ENCODE measurements at regions not wholly inside any gene's neighbourhood (a gene's known extent, or its start where the extent isn't known, plus 50 kb on each side); places are given as distances from the start of the nearest gene placed in this dataset.

DNA sequence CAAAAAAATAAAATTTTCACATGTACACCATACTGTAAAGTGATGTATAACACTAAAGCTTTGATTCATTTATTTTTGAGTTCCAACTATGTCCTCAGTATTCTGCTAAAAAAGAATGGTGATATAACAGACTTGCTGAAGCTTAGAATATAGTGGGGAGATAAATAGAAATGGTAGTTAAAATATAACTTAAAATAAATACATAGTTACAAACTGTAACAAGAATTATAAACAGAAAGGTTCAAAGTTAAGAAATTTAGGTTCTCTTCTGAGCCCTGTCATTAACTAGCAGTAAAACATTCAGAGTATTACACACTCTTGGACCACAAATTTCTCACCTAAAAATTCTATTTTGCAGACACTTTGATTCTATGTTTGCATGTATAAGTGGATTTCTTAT, 392.1 kb downstream of the ANXA1 start:
- no peaks in the 10 kb centered on the region for H3F3A ChIP-seq (ENCODE audit: low read depth)
- H4K20me1 ChIP-seq (ENCODE audit: insufficient read depth, low read length, poor library complexity, severe bottlenecking): no peaks in the 10 kb centered on the region
- H3K36me3 ChIP-seq (ENCODE audit: insufficient read depth, low read length): no peaks in the 10 kb centered on the region
- no peak for TF ChIP-seq CTCF (conservative IDR thresholded peaks at IDR 0.05; ENCODE audit: low read length)
- no peaks in the 10 kb centered on the region for H3K9me2 ChIP-seq (replicated peaks; ENCODE audit: low read depth, low read length)
- no peak overlapping the region for H3K4me3 ChIP-seq (ENCODE audit: low read length, poor library complexity, severe bottlenecking)
- no peaks in the 10 kb centered on the region for H3K27me3 ChIP-seq (ENCODE audit: insufficient read depth, low read length, poor library complexity, severe bottlenecking)
- no peak overlapping the region for H3K4me2 ChIP-seq (ENCODE audit: low read depth, low read length, poor library complexity, severe bottlenecking)
- H3K4me1 ChIP-seq (ENCODE audit: insufficient read depth, low read length, poor library complexity, severe bottlenecking): no peaks in the 10 kb centered on the region
- H3K9ac ChIP-seq (ENCODE audit: low read depth, low read length, poor library complexity, severe bottlenecking): no peak overlapping the region
- no peaks in the 10 kb centered on the region for H3K9me3 ChIP-seq (ENCODE audit: insufficient read depth, low read depth, low read length)
- H3K79me2 ChIP-seq (ENCODE audit: insufficient read depth, low read length): no peaks in the 10 kb centered on the region
- H2AFZ ChIP-seq (ENCODE audit: low read length): no peak overlapping the region

GRCh38 chr9:73548201-73548600, 396.5 kb downstream of the ANXA1 start:
- no peak overlapping the region for H2AFZ ChIP-seq (ENCODE audit: low read length)
- H3K27me3 ChIP-seq (ENCODE audit: insufficient read depth, low read length, poor library complexity, severe bottlenecking): no peaks in the 10 kb centered on the region
- H4K20me1 ChIP-seq (ENCODE audit: insufficient read depth, low read length, poor library complexity, severe bottlenecking): no peaks in the 10 kb centered on the region
- no peaks in the 10 kb centered on the region for H3K79me2 ChIP-seq (ENCODE audit: insufficient read depth, low read length)
- no peaks in the 10 kb centered on the region for H3F3A ChIP-seq (ENCODE audit: low read depth)
- no peaks in the 10 kb centered on the region for H3K9me2 ChIP-seq (replicated peaks; ENCODE audit: low read depth, low read length)
- H3K36me3 ChIP-seq (ENCODE audit: insufficient read depth, low read length): no peaks in the 10 kb centered on the region
- TF ChIP-seq CTCF (conservative IDR thresholded peaks at IDR 0.05; ENCODE audit: low read length) (no peak), EZH2phosphoT487 (IDR thresholded peaks at IDR 0.05; ENCODE audit: borderline replicate concordance) (no peak)
- H3K4me3 ChIP-seq (ENCODE audit: low read length, poor library complexity, severe bottlenecking): no peak overlapping the region
- no peaks in the 10 kb centered on the region for H3K4me1 ChIP-seq (ENCODE audit: insufficient read depth, low read length, poor library complexity, severe bottlenecking)
- H3K9me3 ChIP-seq (ENCODE audit: insufficient read depth, low read depth, low read length): no peaks in the 10 kb centered on the region
- H3K4me2 ChIP-seq (ENCODE audit: low read depth, low read length, poor library complexity, severe bottlenecking): no peak overlapping the region
- H3K9ac ChIP-seq (ENCODE audit: low read depth, low read length, poor library complexity, severe bottlenecking): no peak overlapping the region

GRCh38 chr9:73549991-73550390, 398.3 kb downstream of the ANXA1 start:
- Histone ChIP-seq H3K9me2 (replicated peaks; ENCODE audit: low read depth, low read length) (no peaks in the 10 kb centered on the region), H3F3A (ENCODE audit: low read depth) (no peaks in the 10 kb centered on the region), H4K20me1 (ENCODE audit: insufficient read depth, low read length, poor library complexity, severe bottlenecking) (no peaks in the 10 kb centered on the region), H3K9me3 (ENCODE audit: insufficient read depth, low read depth, low read length) (no peaks in the 10 kb centered on the region), H3K4me2 (ENCODE audit: low read depth, low read length, poor library complexity, severe bottlenecking) (no peak overlapping the region), H3K4me3 (ENCODE audit: low read length, poor library complexity, severe bottlenecking) (no peak overlapping the region), H2AFZ (ENCODE audit: low read length) (no peak overlapping the region), H3K4me1 (ENCODE audit: insufficient read depth, low read length, poor library complexity, severe bottlenecking) (no peaks in the 10 kb centered on the region), H3K9ac (ENCODE audit: low read depth, low read length, poor library complexity, severe bottlenecking) (no peak overlapping the region), H3K27me3 (ENCODE audit: insufficient read depth, low read length, poor library complexity, severe bottlenecking) (no peaks in the 10 kb centered on the region), H3K79me2 (ENCODE audit: insufficient read depth, low read length) (no peaks in the 10 kb centered on the region), H3K36me3 (ENCODE audit: insufficient read depth, low read length) (no peaks in the 10 kb centered on the region)
- no peak for TF ChIP-seq CTCF (conservative IDR thresholded peaks at IDR 0.05; ENCODE audit: low read length)
- TF ChIP-seq EZH2phosphoT487 (IDR thresholded peaks at IDR 0.05; ENCODE audit: borderline replicate concordance): no peak

Data from Loucy (cell line).